H9 (cell line): ENCODE measurements at regions not wholly inside any gene's neighbourhood (a gene's known extent, or its start where the extent isn't known, plus 50 kb on each side); places are given as distances from the start of the nearest gene placed in this dataset.

Experiments
- DNase-seq: peaks from one replicate; pipeline ENCODE4 v3.0.0-alpha.2; 2017
- H2AFZ ChIP-seq: one replicate; pipeline ENCODE4 v1.6.1; 2013; ENCODE audit warnings: mild to moderate bottlenecking, low read length, control low read depth, moderate library complexity
- H2AK5ac ChIP-seq: 2 replicates; pipeline ENCODE4 v1.6.1; 2013; ENCODE audit warnings: low read length, control low read depth, mixed read lengths; ENCODE audit not compliant: insufficient read length
- H2BK120ac ChIP-seq: one replicate; pipeline ENCODE4 v1.6.1; 2013; ENCODE audit warnings: low read depth, mild to moderate bottlenecking, low read length, control low read depth, inconsistent platforms; ENCODE audit not compliant: poor library complexity, severe bottlenecking
- H2BK12ac ChIP-seq: 2 replicates; pipeline ENCODE4 v1.6.1; 2013; ENCODE audit warnings: low read length, control low read depth, mixed read lengths, low read depth; ENCODE audit not compliant: insufficient read length
- H2BK15ac ChIP-seq: 2 replicates; pipeline ENCODE4 v1.6.1; 2013; ENCODE audit warnings: low read depth, low read length, control low read depth
- H2BK20ac ChIP-seq: one replicate; pipeline ENCODE4 v1.6.1; 2013; ENCODE audit warnings: low read depth, mild to moderate bottlenecking, low read length, control low read depth, inconsistent platforms; ENCODE audit not compliant: poor library complexity, severe bottlenecking
- H2BK5ac ChIP-seq: 2 replicates; pipeline ENCODE4 v1.6.1; 2013; ENCODE audit warnings: low read length, control low read depth, mixed read lengths; ENCODE audit not compliant: insufficient read length
- H3K14ac ChIP-seq: 2 replicates; pipeline ENCODE4 v1.6.1; 2013; ENCODE audit warnings: low read length, control low read depth; ENCODE audit not compliant: insufficient read depth
- H3K18ac ChIP-seq: 2 replicates; pipeline ENCODE4 v1.6.1; 2013; ENCODE audit warnings: low read depth, mild to moderate bottlenecking, mixed read lengths, low read length, control low read depth; ENCODE audit not compliant: insufficient read length
- H3K23ac ChIP-seq: 2 replicates; pipeline ENCODE4 v1.6.1; 2013; ENCODE audit warnings: low read length, control low read depth, mixed read lengths, low read depth; ENCODE audit not compliant: insufficient read length
- H3K23me2 ChIP-seq: 2 replicates; pipeline ENCODE4 v1.6.1; 2013; ENCODE audit warnings: low read depth, mild to moderate bottlenecking, mixed read lengths, low read length, control low read depth; ENCODE audit not compliant: insufficient read length, poor library complexity, severe bottlenecking
- H3K27ac ChIP-seq: 2 replicates; pipeline ENCODE4 v1.5.1; 2013; ENCODE audit warnings: low read length, control low read depth, mixed read lengths, low read depth; ENCODE audit not compliant: insufficient read length
- H3K27me3 ChIP-seq: 2 replicates; pipeline ENCODE4 v1.6.1; 2013; ENCODE audit warnings: low read length, control low read depth, inconsistent platforms; ENCODE audit not compliant: insufficient read depth
- H3K4ac ChIP-seq: 2 replicates; pipeline ENCODE4 v1.6.1; 2013; ENCODE audit warnings: low read depth, mild to moderate bottlenecking, control low read depth, inconsistent platforms, low read length, moderate library complexity
- H3K4me1 ChIP-seq: 2 replicates; pipeline ENCODE4 v1.6.1; 2013; ENCODE audit warnings: low read length, control low read depth, inconsistent platforms; ENCODE audit not compliant: insufficient read depth
- H3K4me2 ChIP-seq: 2 replicates; pipeline ENCODE4 v1.6.1; 2013; ENCODE audit warnings: low read length, control low read depth, mixed read lengths; ENCODE audit not compliant: insufficient read length, insufficient read depth
- H3K56ac ChIP-seq: 2 replicates; pipeline ENCODE4 v1.6.1; 2013; ENCODE audit warnings: low read depth, mild to moderate bottlenecking, mixed read lengths, low read length, control low read depth; ENCODE audit not compliant: insufficient read length
- H3K79me1 ChIP-seq: 2 replicates; pipeline ENCODE4 v1.6.1; 2013; ENCODE audit warnings: low read depth, mild to moderate bottlenecking, moderate library complexity, low read length, control low read depth, inconsistent platforms; ENCODE audit not compliant: insufficient read depth, poor library complexity, severe bottlenecking
- H3K79me2 ChIP-seq: 2 replicates; pipeline ENCODE4 v1.6.1; 2013; ENCODE audit warnings: low read length, control low read depth, inconsistent platforms; ENCODE audit not compliant: insufficient read depth
- H3K9ac ChIP-seq: 2 replicates; pipeline ENCODE4 v1.6.1; 2013; ENCODE audit warnings: low read length, control low read depth, mixed read lengths; ENCODE audit not compliant: insufficient read length; ENCODE audit errors: extremely low read depth
- H3K9me3 ChIP-seq: one replicate; pipeline ENCODE4 v1.6.1; 2013; ENCODE audit warnings: low read depth, low read length, inconsistent platforms; ENCODE audit not compliant: control insufficient read depth
- H3T11ph ChIP-seq: one replicate; pipeline ENCODE4 v1.6.1; 2013; ENCODE audit warnings: mild to moderate bottlenecking, low read length, control low read depth, inconsistent platforms
- H4K20me1 ChIP-seq: one replicate; pipeline ENCODE4 v1.6.1; 2013; ENCODE audit not compliant: control insufficient read depth, insufficient read length, insufficient read depth
- H4K5ac ChIP-seq: 2 replicates; pipeline ENCODE4 v1.6.1; 2013; ENCODE audit warnings: low read depth, mild to moderate bottlenecking, mixed read lengths, low read length, control low read depth; ENCODE audit not compliant: insufficient read length
- H4K8ac ChIP-seq: replicated peaks from 2 replicates; pipeline ENCODE4 v1.6.1; 2013; ENCODE audit warnings: low read length, control low read depth, mixed read lengths, low read depth; ENCODE audit not compliant: insufficient read length
- H4K91ac ChIP-seq: 2 replicates; pipeline ENCODE4 v1.6.1; 2013; ENCODE audit warnings: low read depth, mild to moderate bottlenecking, moderate library complexity, mixed read lengths, low read length, control low read depth; ENCODE audit not compliant: insufficient read length
- H3K27ac Mint-ChIP-seq, 3 experiments: 2 replicates in 2 of 3; 3 replicates in 1 of 3; pipeline ENCODE4 v1.8.0; 2020 to 2021; ENCODE audit warnings: mixed read lengths in 3 of 3, mild to moderate bottlenecking in 1 of 3, moderate library complexity in 1 of 3
- H3K27me3 Mint-ChIP-seq: 2 replicates; pipeline ENCODE4 v1.8.0; 2021; ENCODE audit warnings: low read depth, mild to moderate bottlenecking, moderate library complexity, mixed read lengths
- H3K36me3 Mint-ChIP-seq, 3 experiments: 2 replicates in 2 of 3; 3 replicates in 1 of 3; pipeline ENCODE4 v1.8.0; 2020 to 2021; ENCODE audit warnings: low read depth in 3 of 3, mixed read lengths in 3 of 3; ENCODE audit not compliant: insufficient read depth in 1 of 3
- H3K4me1 Mint-ChIP-seq, 2 experiments: 2 replicates each; pipeline ENCODE4 v1.8.0; 2020; ENCODE audit warnings: mixed read lengths in 2 of 2
- H3K4me3 Mint-ChIP-seq, 2 experiments: 2 replicates in 1 of 2; 3 replicates in 1 of 2; pipeline ENCODE4 v1.8.0; 2020 to 2021; ENCODE audit warnings: mild to moderate bottlenecking in 2 of 2, mixed read lengths in 2 of 2, moderate library complexity in 1 of 2
- H3K9me3 Mint-ChIP-seq, 2 experiments: 2 replicates in 1 of 2; 3 replicates in 1 of 2; pipeline ENCODE4 v1.8.0; 2020; ENCODE audit warnings: mild to moderate bottlenecking in 2 of 2, mixed read lengths in 2 of 2, moderate library complexity in 1 of 2
- WGBS: extraction: QIAGEN DNeasy Blood & Tissue Kit; methylation state at CpG from one replicate; pipeline ENCODE4 v1.1.7; 2013; ENCODE audit warnings: missing lambda C conversion rate, low lambda C conversion rate, mixed read lengths; ENCODE audit not compliant: insufficient read length; ENCODE audit errors: extremely low coverage; 5-methylcytosine and 5-hydroxymethylcytosine counted together
- TF ChIP-seq, protein P1 (sequence below): fragments of 200-600 bp; sonication (generic); conservative IDR thresholded peaks from 3 replicates; pipeline ENCODE4 v1.8.0; 2021; ENCODE audit warnings: antibody characterized with exemption, mild to moderate bottlenecking

- TF ChIP-seq, protein P1, sequence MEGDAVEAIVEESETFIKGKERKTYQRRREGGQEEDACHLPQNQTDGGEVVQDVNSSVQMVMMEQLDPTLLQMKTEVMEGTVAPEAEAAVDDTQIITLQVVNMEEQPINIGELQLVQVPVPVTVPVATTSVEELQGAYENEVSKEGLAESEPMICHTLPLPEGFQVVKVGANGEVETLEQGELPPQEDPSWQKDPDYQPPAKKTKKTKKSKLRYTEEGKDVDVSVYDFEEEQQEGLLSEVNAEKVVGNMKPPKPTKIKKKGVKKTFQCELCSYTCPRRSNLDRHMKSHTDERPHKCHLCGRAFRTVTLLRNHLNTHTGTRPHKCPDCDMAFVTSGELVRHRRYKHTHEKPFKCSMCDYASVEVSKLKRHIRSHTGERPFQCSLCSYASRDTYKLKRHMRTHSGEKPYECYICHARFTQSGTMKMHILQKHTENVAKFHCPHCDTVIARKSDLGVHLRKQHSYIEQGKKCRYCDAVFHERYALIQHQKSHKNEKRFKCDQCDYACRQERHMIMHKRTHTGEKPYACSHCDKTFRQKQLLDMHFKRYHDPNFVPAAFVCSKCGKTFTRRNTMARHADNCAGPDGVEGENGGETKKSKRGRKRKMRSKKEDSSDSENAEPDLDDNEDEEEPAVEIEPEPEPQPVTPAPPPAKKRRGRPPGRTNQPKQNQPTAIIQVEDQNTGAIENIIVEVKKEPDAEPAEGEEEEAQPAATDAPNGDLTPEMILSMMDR, result no peak
- Histone ChIP-seq H3K9me3 (no peaks in the 10 kb centered on the region), H4K91ac (no peak overlapping the region), H2AFZ (no peak overlapping the region), H3K27ac (no peak overlapping the region), H4K8ac (no peak overlapping the region), H4K20me1 (no peaks in the 10 kb centered on the region), H2BK20ac (no peak overlapping the region), H3K4ac (no peak overlapping the region), H3K4me1 (no peaks in the 10 kb centered on the region; the same call in 1 of the 2 replicates), H2BK15ac (no peak overlapping the region), H3K14ac (no peak overlapping the region), H3K79me1 (no peaks in the 10 kb centered on the region), H3K9ac (no peak overlapping the region), H2BK120ac (no peak overlapping the region), H3K27me3 (no peaks in the 10 kb centered on the region), H3K4me2 (no peak overlapping the region), H2AK5ac (no peak overlapping the region), H3K23ac (no peak overlapping the region), H4K5ac (no peak overlapping the region), H2BK12ac (no peak overlapping the region), H2BK5ac (no peak overlapping the region), H3K79me2 (no peaks in the 10 kb centered on the region), H3K56ac (no peak overlapping the region), H3T11ph (no peak overlapping the region), H3K23me2 (no peaks in the 10 kb centered on the region), H3K18ac (no peak overlapping the region)
- no peak overlapping the region for H3K27ac Mint-ChIP-seq
- H3K36me3 Mint-ChIP-seq, result no peaks in the 10 kb centered on the region
- no peaks in the 10 kb centered on the region for H3K27me3 Mint-ChIP-seq
- H3K4me3 Mint-ChIP-seq, result no peak overlapping the region
- H3K9me3 Mint-ChIP-seq, result no peaks in the 10 kb centered on the region
- no peak for DNase-seq
- peaks cover 6 to 10% of the 10 kb centered on the region in 2 experiments; a peak in 1 of 4 replicates for H3K4me1 Mint-ChIP-seq
- whole genome bisulfite sequencing, result no CpG with 5 or more reads among the region's 2 CpGs
Measured at GRCh38 chr5:164351245-164351834, 845.9 kb downstream of the MAT2B start.
